ENCODE measurements at regions not wholly inside any gene's neighbourhood (a gene's known extent, or its start where the extent isn't known, plus 50 kb on each side); places are given as distances from the start of the nearest gene placed in this dataset.
"Not testable (repeated sequence)": the region's sequence is repeated elsewhere in the genome, so short reads cannot be mapped to it uniquely, and the experiment has no call there.

- no peak for DNase-seq (ENCODE audit: low spot score)
- Histone ChIP-seq H3F3A (ENCODE audit: low read depth) (no peaks in the 10 kb centered on the region), H3K4me3 (no peak overlapping the region), H3K27me3 (no peaks in the 10 kb centered on the region), H3K9me3 (ENCODE audit: low read depth) (no peaks in the 10 kb centered on the region), H3K4me2 (no peak overlapping the region), H3K27ac (no peak overlapping the region), H3K79me2 (ENCODE audit: low read depth) (no peaks in the 10 kb centered on the region), H3K9ac (no peak overlapping the region), H4K20me1 (ENCODE audit: low read depth) (no peaks in the 10 kb centered on the region), H2AFZ (replicated peaks) (no peak overlapping the region), H3K4me1 (no peaks in the 10 kb centered on the region), H3K36me3 (no peaks in the 10 kb centered on the region)
- H3K36me3 Mint-ChIP-seq: no peaks in the 10 kb centered on the region
- no peaks in the 10 kb centered on the region for H3K4me1 Mint-ChIP-seq
- peaks cover 8% of the 10 kb centered on the region for H3K27me3 Mint-ChIP-seq (ENCODE audit: insufficient read depth, low read depth)
- H3K27ac Mint-ChIP-seq: no peak overlapping the region
- no peak overlapping the region for H3K4me3 Mint-ChIP-seq
- TF ChIP-seq CTCF (IDR thresholded peaks at IDR 0.05): no peak
- H3K9me3 Mint-ChIP-seq: no peaks in the 10 kb centered on the region
Measured at GRCh38 chr19:14305706-14306105, 75.5 kb upstream of the ADGRE5 start.

- Mint-ChIP-seq H3K4me1 (peaks cover 10% of the 10 kb centered on the region), H3K4me3 (no peak overlapping the region), H3K27me3 (ENCODE audit: insufficient read depth, low read depth) (peaks cover 18% of the 10 kb centered on the region), H3K9me3 (no peaks in the 10 kb centered on the region), H3K36me3 (no peaks in the 10 kb centered on the region), H3K27ac (no peak overlapping the region)
- H3K4me2 ChIP-seq: no peak overlapping the region
- no peak overlapping the region for H2AFZ ChIP-seq (replicated peaks)
- no peaks in the 10 kb centered on the region for H3K27me3 ChIP-seq
- H3K4me1 ChIP-seq: no peaks in the 10 kb centered on the region
- no peak for TF ChIP-seq CTCF (IDR thresholded peaks at IDR 0.05)
- no peak for TF ChIP-seq EZH2phosphoT487 (IDR thresholded peaks at IDR 0.05)
- TF ChIP-seq EZH2 (IDR thresholded peaks at IDR 0.05): no peak
- no peak overlapping the region for H3K9ac ChIP-seq
- no peak for DNase-seq (ENCODE audit: low spot score)
- peaks cover 3% of the 10 kb centered on the region for H3F3A ChIP-seq (ENCODE audit: low read depth)
- H3K9me3 ChIP-seq (ENCODE audit: low read depth): no peaks in the 10 kb centered on the region
- H3K27ac ChIP-seq: no peak overlapping the region
- no peaks in the 10 kb centered on the region for H3K79me2 ChIP-seq (ENCODE audit: low read depth)
- H4K20me1 ChIP-seq (ENCODE audit: low read depth): no peaks in the 10 kb centered on the region
- no peak overlapping the region for H3K4me3 ChIP-seq
- H3K36me3 ChIP-seq: no peaks in the 10 kb centered on the region
Measured at GRCh38 chr19:14301150-14301549, 80.1 kb upstream of the ADGRE5 start.

GRCh38 chr19:14300303-14300702, 80.9 kb upstream of the ADGRE5 start:
- TF ChIP-seq CTCF (IDR thresholded peaks at IDR 0.05): no peak
- TF ChIP-seq EZH2phosphoT487 (IDR thresholded peaks at IDR 0.05): no peak
- no peak for TF ChIP-seq EZH2 (IDR thresholded peaks at IDR 0.05)
- Histone ChIP-seq H3F3A (ENCODE audit: low read depth) (peaks cover 3% of the 10 kb centered on the region), H3K4me2 (no peak overlapping the region), H3K36me3 (no peaks in the 10 kb centered on the region), H2AFZ (replicated peaks) (no peak overlapping the region), H3K4me1 (no peaks in the 10 kb centered on the region), H3K79me2 (ENCODE audit: low read depth) (no peaks in the 10 kb centered on the region), H3K9ac (no peak overlapping the region), H4K20me1 (ENCODE audit: low read depth) (no peaks in the 10 kb centered on the region), H3K27me3 (no peaks in the 10 kb centered on the region), H3K9me3 (ENCODE audit: low read depth) (no peaks in the 10 kb centered on the region), H3K4me3 (no peak overlapping the region), H3K27ac (no peak overlapping the region)
- Mint-ChIP-seq H3K36me3 (no peaks in the 10 kb centered on the region), H3K9me3 (no peaks in the 10 kb centered on the region), H3K27ac (no peak overlapping the region), H3K27me3 (ENCODE audit: insufficient read depth, low read depth) (peaks cover 18% of the 10 kb centered on the region), H3K4me3 (no peak overlapping the region), H3K4me1 (peaks cover 10% of the 10 kb centered on the region)
- DNase-seq (ENCODE audit: low spot score): no peak

- not testable (repeated sequence) for H4K20me1 ChIP-seq (ENCODE audit: low read depth); H3K36me3 Mint-ChIP-seq; H2AFZ ChIP-seq (replicated peaks); H3K9me3 ChIP-seq (ENCODE audit: low read depth); H3F3A ChIP-seq (ENCODE audit: low read depth); H3K9me3 Mint-ChIP-seq; H3K9ac ChIP-seq; H3K27ac Mint-ChIP-seq; H3K36me3 ChIP-seq; H3K4me2 ChIP-seq; H3K27ac ChIP-seq; H3K79me2 ChIP-seq (ENCODE audit: low read depth); H3K4me3 ChIP-seq; H3K4me1 ChIP-seq; H3K27me3 ChIP-seq; DNase-seq (ENCODE audit: low spot score); H3K4me3 Mint-ChIP-seq
- Mint-ChIP-seq H3K27me3 (ENCODE audit: insufficient read depth, low read depth) (peaks cover 16% of the 10 kb centered on the region), H3K4me1 (peaks cover 14% of the 10 kb centered on the region)
Measured at GRCh38 chr19:14299224-14299827, 81.9 kb upstream of the ADGRE5 start.

- peaks cover 11% of the 10 kb centered on the region for H3F3A ChIP-seq (ENCODE audit: low read depth)
- not testable (repeated sequence) for H3K27ac ChIP-seq; H3K9ac ChIP-seq; DNase-seq (ENCODE audit: low spot score); H3K27ac Mint-ChIP-seq; H3K4me2 ChIP-seq; H3K4me3 ChIP-seq; H2AFZ ChIP-seq (replicated peaks); H3K36me3 ChIP-seq; H3K36me3 Mint-ChIP-seq; H3K27me3 ChIP-seq; H3K79me2 ChIP-seq (ENCODE audit: low read depth); H3K4me1 ChIP-seq; H3K9me3 Mint-ChIP-seq; H3K4me3 Mint-ChIP-seq; H3K9me3 ChIP-seq (ENCODE audit: low read depth); H4K20me1 ChIP-seq (ENCODE audit: low read depth)
- Mint-ChIP-seq H3K4me1 (peaks cover 21% of the 10 kb centered on the region), H3K27me3 (ENCODE audit: insufficient read depth, low read depth) (peaks cover 17% of the 10 kb centered on the region)
Measured at GRCh38 chr19:14297883-14298576, 83.2 kb upstream of the ADGRE5 start.

- H3K9me3 ChIP-seq (ENCODE audit: low read depth); H3K27me3 ChIP-seq; H3K36me3 ChIP-seq; H2AFZ ChIP-seq (replicated peaks); H3K4me3 Mint-ChIP-seq; H3K36me3 Mint-ChIP-seq; H3K4me3 ChIP-seq; H3K9me3 Mint-ChIP-seq; H3K27ac ChIP-seq; H3K9ac ChIP-seq; H3K4me1 ChIP-seq; H3K79me2 ChIP-seq (ENCODE audit: low read depth); H3K4me2 ChIP-seq; H4K20me1 ChIP-seq (ENCODE audit: low read depth): not testable (repeated sequence)
- DNase-seq (ENCODE audit: low spot score): peak; percentile 22
- H3K27me3 Mint-ChIP-seq (ENCODE audit: insufficient read depth, low read depth): peaks cover 10% of the 10 kb centered on the region
- peaks cover 11% of the 10 kb centered on the region for H3F3A ChIP-seq (ENCODE audit: low read depth)
- H3K4me1 Mint-ChIP-seq: peaks cover 23% of the 10 kb centered on the region
- H3K27ac Mint-ChIP-seq: peak overlapping the region; percentile 60
Measured at GRCh38 chr19:14294974-14295373, 86.3 kb upstream of the ADGRE5 start.
